HG02678 (cell line): ENCODE measurements at regions not wholly inside any gene's neighbourhood (a gene's known extent, or its start where the extent isn't known, plus 50 kb on each side); places are given as distances from the start of the nearest gene placed in this dataset.

ENCODE experiments used
- ATAC-seq: cut with Tn5 transposase; IDR thresholded peaks from one replicate; pipeline ENCODE4 v1.9.1; 2021; ENCODE audit warnings: mild to moderate bottlenecking, moderate library complexity; ENCODE audit not compliant: unreplicated experiment

DNA sequence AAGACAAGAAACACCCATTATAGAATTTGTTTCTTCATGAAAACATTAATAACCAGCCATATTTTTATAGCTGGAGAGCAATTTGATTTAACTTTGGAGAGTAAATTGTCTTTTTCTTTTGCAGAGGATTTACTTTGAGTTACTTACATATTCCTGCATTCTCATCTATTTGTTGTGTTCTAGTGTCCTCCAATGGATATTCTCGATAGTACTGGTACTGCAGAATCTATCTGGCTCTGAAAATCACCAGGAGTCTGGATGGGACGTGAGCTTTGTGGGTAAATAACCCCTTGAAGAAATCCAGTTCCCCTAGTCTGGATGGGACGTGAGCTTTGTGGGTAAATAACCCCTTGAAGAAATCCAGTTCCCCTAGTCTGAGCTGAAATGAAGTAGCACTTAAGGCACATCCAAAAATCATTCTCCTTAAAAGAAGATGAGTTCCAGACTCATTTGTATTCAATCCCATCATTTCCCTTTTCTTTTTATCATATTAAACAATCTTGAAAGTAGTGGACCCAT lies 294.1 kb upstream of the UBE2E2 start:
- no peak for ATAC-seq

GRCh38 chr3:22916933-22917332 lies 286.2 kb upstream of the UBE2E2 start:
- ATAC-seq, result no peak

- ATAC-seq, result no peak
Observed at GRCh38 chr3:22920006-22920405, 283.1 kb upstream of the UBE2E2 start.

DNA sequence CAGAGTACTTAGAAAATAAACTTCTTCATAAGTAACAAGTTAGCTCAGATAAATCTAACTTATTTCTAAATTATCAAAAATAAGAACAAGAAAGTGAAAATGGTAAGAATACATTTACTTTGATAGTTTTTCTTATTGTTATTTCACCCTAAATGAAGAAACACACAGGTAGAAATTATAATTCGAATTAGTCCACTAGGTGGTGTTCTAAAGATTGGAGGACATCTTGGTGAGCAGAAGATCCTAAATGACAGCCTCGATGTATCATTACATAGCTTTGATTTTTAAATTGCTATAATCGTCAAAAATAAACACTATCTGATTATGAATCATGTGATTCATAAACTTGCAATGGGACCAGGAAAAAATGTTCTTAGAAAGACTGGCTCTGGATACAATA lies 280.8 kb upstream of the UBE2E2 start:
- no peak for ATAC-seq

DNA sequence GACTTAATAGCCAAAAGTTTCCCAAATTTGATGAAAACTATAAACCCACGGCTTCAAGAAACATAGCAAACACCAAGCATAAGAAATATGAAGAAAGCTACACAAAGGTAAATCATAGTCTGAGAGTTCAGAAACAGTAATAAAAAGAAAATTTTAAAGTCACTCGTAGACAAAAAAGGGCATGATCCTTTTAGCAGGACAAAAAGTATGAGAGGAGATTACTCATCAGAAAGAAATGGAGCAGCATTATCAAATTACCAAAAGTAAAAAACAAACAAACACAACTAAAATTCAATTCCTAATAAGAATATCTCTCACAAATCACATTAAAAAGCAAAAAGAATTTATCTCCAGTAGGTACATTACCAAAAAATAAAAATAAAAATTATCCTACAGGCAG lies 279.4 kb upstream of the UBE2E2 start:
- no peak for ATAC-seq

GRCh38 chr3:22928216-22929110 lies 274.7 kb upstream of the UBE2E2 start:
- ATAC-seq, result no peak

DNA sequence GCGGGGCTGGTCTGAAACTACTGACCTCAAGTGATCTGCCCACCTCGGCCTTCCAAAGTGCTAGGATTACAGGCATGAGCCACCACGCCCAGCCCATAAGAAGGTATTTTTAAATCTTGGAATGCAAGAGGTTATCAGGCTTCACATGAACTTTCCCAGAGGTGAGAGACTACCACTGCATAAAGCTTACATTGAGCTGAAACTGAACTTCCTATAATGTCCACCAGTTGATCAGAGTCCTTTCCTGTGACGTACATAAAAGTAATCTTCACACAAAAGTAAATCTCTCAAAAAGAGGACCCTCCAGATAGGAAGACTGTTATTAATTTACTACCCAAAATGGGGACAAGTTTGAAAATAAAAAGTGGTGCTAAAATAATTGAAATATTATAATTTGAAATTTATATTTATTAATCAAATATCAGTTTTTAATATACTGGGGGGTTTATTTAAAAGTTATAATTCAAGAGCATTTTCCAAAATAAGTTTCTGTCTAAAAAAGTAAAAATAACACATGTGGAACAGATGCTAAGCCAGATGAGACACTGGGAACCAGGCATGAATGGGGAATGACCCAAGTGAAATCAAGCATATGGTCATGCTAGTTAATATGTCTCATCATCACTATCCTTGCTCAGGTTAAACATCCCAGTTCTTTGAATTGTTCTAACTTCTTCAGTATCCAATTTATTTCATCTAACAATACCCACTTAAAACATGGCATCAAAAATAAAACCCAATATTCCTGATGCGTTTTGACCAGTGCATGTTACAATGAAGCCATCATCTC lies 269.9 kb upstream of the UBE2E2 start:
- no peak for ATAC-seq

DNA sequence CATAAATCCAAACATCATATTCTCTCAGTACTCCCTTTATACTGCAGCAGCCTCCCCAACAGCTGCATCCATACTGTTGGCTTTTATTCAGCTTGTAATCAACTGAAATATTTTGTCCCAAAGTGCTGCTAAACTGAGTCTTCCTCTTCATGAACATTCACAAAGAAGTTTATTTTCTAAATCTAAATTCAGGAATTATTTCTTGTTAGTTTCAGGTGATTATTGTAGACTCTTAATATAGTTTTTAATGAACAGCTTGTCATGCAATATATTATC lies 269.3 kb upstream of the UBE2E2 start:
- no peak for ATAC-seq

DNA sequence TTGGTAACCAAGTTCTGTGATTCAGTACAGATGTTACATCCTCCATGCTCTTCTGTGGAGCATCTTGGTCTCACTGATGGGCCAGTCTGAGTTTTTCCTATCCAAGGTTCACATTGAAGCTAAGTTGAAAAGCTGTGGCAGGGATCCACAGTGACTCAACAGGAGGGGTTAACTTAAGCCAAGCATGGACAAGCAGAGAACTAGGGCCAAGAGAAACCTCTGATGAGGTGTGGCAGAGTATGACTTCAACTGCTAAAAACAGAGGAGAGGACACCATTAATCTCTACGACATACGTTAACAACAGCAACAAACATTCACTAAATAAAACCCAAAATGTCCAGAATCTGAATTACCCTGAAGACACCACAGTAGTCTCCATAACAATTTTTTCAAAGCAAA lies 268.1 kb upstream of the UBE2E2 start:
- no peak for ATAC-seq

GRCh38 chr3:22937536-22937935 lies 265.6 kb upstream of the UBE2E2 start:
- no peak for ATAC-seq

GRCh38 chr3:22938739-22939138 lies 264.4 kb upstream of the UBE2E2 start:
- no peak for ATAC-seq

DNA sequence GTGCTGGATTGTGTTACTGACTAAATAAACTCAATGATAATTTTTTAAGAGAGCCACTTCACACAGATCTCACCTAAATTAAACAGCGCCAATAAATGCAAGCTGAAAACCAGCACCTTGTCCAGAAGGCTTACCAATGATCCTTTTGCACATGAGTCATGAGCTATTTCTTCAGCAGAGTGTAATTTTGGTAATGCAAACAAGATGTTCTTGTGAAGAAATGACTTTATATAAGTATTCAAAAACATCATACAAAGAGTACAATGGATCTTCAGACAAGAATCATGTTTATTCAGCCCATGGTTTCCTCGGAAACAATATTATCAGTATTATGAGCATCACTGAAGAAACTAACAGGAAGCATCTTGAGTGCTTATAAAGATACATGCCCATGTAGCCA lies 263.8 kb upstream of the UBE2E2 start:
- no peak for ATAC-seq

DNA sequence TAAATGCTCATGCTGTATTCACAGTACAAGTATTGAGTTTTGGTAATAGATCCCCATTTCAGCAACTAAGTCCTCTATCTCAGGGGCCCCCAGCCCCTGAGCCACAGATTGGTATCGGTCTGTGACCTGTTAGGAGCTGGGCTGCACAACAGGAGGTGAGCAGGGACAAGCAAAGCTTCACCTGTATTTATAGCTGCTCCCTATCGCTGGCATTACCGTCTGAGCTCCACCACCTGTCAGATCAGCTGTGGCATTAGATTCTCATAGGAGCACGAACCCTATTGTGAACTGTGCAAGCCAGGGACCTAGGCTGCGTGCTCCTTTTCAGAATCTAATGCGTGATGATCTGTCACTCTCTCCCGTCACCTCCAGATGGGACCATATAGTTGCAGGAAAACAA lies 262.8 kb upstream of the UBE2E2 start:
- ATAC-seq, result no peak

DNA sequence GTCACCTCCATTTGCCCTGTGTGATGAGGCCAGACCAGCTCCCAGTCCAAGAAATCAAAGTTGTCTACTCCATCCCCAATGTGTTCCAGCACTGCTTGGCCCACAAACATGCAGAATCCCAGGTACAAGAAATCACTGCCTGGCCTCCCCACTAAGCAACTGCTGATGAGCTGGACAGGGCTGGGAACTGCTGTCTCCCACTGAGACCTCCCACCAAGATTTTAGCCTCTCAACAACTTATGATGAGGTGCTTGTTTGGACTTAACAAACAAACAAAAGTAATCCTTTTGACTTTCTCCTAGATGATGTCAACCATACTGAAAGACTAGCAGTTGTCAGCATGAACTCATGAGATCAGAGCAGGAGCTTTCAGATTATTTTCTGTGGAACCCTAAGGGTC lies 260.1 kb upstream of the UBE2E2 start:
- no peak for ATAC-seq

DNA sequence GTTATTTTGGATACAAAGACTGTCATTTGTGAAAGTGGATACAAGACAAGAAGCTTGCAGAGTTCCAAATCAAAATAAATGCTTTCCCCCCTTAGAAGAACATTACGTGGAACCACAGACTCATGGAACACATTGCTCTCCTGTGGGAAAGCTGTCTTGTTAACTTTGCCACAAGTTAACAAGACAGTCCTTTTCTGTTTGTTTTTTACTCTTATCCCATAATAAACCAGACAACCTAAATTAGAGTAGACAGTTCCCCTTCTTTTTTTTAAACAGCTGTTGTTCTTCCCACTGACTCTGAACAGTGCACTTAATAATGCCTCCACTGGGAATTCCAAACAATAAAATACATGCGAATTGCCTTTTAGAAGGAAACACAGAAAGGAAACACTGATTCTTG lies 255.3 kb upstream of the UBE2E2 start:
- no peak for ATAC-seq

DNA sequence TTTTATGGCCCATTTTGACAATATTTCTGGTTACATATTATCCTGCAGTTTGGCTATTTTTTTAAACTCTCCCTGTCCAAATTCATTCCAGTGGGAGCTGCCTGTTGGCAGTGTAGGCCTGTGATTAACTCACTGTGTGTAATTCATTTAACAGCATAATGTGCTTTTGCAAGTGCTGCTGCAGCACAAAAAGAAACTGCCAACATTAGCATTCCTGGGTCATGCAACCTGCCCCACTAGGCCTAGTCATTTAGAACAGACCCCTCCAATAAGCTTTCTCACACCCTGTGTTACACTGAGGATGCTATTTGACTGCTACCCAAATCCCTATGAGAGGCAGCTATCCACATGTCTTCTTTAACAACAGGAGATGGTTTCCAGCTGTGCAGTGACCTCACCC lies 251.2 kb upstream of the UBE2E2 start:
- ATAC-seq, result no peak

- no peak for ATAC-seq
Observed at GRCh38 chr3:22952860-22953259, 250.3 kb upstream of the UBE2E2 start.

DNA sequence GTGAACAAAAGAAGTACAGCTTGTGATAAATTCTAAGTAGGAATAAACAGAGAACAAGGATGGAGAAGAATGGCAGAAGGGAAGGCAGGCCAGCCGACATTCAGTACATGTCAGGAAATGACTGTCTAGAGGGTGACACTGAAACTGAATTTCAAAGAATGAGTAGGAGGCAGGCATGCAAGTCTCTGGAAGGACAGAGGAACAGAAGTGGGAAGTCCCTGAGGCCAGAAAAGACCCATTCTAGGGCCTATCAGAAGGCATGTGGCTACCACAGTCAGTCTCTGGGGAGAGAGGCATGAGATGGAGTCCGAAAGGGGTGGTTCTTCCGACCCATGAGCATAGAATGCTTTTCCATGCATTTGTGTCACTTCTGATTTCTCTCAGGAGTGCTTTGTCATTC lies 243.5 kb upstream of the UBE2E2 start:
- ATAC-seq, result peak; percentile 96

GRCh38 chr3:22960105-22960984 lies 242.8 kb upstream of the UBE2E2 start:
- peak; percentile 25 for ATAC-seq

GRCh38 chr3:22962244-22962643 lies 240.9 kb upstream of the UBE2E2 start:
- ATAC-seq, result no peak

DNA sequence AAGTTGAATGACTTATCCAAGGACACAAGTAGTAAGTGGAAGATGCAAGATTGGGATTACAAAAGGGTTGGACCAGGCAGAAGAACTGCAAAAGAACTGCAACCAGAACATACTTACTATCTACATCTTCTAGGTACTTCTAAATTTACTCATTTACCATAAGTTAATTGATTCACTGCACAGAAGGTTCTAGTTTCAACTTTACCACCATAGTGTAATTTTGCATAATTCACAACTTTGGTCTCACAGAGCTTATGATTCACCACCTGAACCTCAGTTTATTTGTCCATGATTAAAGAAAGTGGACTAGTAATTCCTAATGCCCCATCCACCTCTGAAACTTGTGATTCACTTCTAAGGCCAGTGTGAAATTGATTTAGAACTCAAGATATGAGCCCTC lies 236.8 kb upstream of the UBE2E2 start:
- ATAC-seq, result no peak
